Activated B cell treated with CpG ODN at 0.5 μM for 24 hours (primary cell): ENCODE measurements at regions not wholly inside any gene's neighbourhood (a gene's known extent, or its start where the extent isn't known, plus 50 kb on each side); places are given as distances from the start of the nearest gene placed in this dataset.

Experiments
- ATAC-seq: fragments of 200-7000 bp; cut with Tn5 transposase; one replicate; pipeline ENCODE4 v1.10.0; 2021; ENCODE audit warnings: low read depth, mild to moderate bottlenecking, moderate library complexity
- CTCF ChIA-PET: fragments of 350-600 bp; sonication (Branson Sonifier 250); formaldehyde crosslinking; loops from one replicate; lab custom pipeline; 2021; ENCODE audit warnings: antibody characterized with exemption; lab: Charles Lee
- POLR2A ChIA-PET: fragments of 350-600 bp; sonication (Branson Sonifier 250); formaldehyde crosslinking; loops from one replicate; lab custom pipeline; 2021; ENCODE audit warnings: antibody characterized with exemption; lab: Charles Lee
- DNase-seq: peaks from one replicate; pipeline ENCODE4 v3.0.0; 2022
- H3K27ac Mint-ChIP-seq: one replicate; pipeline ENCODE4 v1.8.0; 2020; ENCODE audit warnings: mixed read lengths
- H3K27me3 Mint-ChIP-seq: one replicate; pipeline ENCODE4 v1.8.0; 2021; ENCODE audit warnings: mixed read lengths
- H3K36me3 Mint-ChIP-seq: one replicate; pipeline ENCODE4 v1.8.0; 2021; ENCODE audit warnings: low read depth, mixed read lengths
- H3K4me1 Mint-ChIP-seq: one replicate; pipeline ENCODE4 v1.8.0; 2021; ENCODE audit warnings: mixed read lengths
- H3K4me3 Mint-ChIP-seq: one replicate; pipeline ENCODE4 v1.8.0; 2020; ENCODE audit warnings: mild to moderate bottlenecking, mixed read lengths
- H3K9me3 Mint-ChIP-seq: one replicate; pipeline ENCODE4 v1.8.0; 2020; ENCODE audit warnings: mixed read lengths
- CTCF ChIP-seq: fragments of 200-600 bp; IDR thresholded peaks from one replicate; pipeline ENCODE4 v1.8.0; 2022; ENCODE audit warnings: antibody characterized with exemption, mild to moderate bottlenecking
- intact Hi-C: fragments of 100-400 bp; cut with micrococcal nuclease; formaldehyde crosslinking; loops from one replicate; pipeline ENCODE4 v1.15.1; 2024

GRCh38 chr15:68492855-68493254 lies 60.9 kb upstream of the ITGA11 start:
- Mint-ChIP-seq H3K27ac (no peak overlapping the region), H3K4me3 (no peak overlapping the region), H3K27me3 (peaks cover 18% of the 10 kb centered on the region), H3K9me3 (no peaks in the 10 kb centered on the region), H3K4me1 (no peaks in the 10 kb centered on the region), H3K36me3 (no peaks in the 10 kb centered on the region)
- no peak for TF ChIP-seq CTCF
- no peak for DNase-seq
- intact Hi-C loops, result no loop called here
- ChIA-PET CTCF (no interaction called here), POLR2A (no interaction called here)
- ATAC-seq, result no peak

GRCh38 chr15:68493629-68494028 lies 61.7 kb upstream of the ITGA11 start:
- ChIA-PET CTCF (no interaction called here), POLR2A (no interaction called here)
- Mint-ChIP-seq H3K36me3 (no peaks in the 10 kb centered on the region), H3K27ac (no peak overlapping the region), H3K27me3 (peaks cover 18% of the 10 kb centered on the region), H3K9me3 (no peaks in the 10 kb centered on the region), H3K4me1 (no peaks in the 10 kb centered on the region), H3K4me3 (no peak overlapping the region)
- ATAC-seq (no peak), DNase-seq (no peak)
- no peak for TF ChIP-seq CTCF
- intact Hi-C loops, result no loop called here

- POLR2A ChIA-PET, result no interaction called here
- no peaks in the 10 kb centered on the region for H3K9me3 Mint-ChIP-seq
Observed at GRCh38 chr15:68494573-68495110, 62.7 kb upstream of the ITGA11 start.

GRCh38 chr15:68495221-68495950 lies 63.4 kb upstream of the ITGA11 start:
- no peaks in the 10 kb centered on the region for H3K36me3 Mint-ChIP-seq

More at GRCh38 chr15:68494573-68495110, 62.7 kb upstream of the ITGA11 start:
- H3K27me3 Mint-ChIP-seq, result peaks cover 18% of the 10 kb centered on the region
- CTCF ChIA-PET, result no interaction called here
- no peak overlapping the region for H3K27ac Mint-ChIP-seq
- no peaks in the 10 kb centered on the region for H3K36me3 Mint-ChIP-seq
- no peak for TF ChIP-seq CTCF
- no peak overlapping the region for H3K4me3 Mint-ChIP-seq
- ATAC-seq (no peak), DNase-seq (no peak)
- intact Hi-C loops, result no loop called here
- no peaks in the 10 kb centered on the region for H3K4me1 Mint-ChIP-seq

More at GRCh38 chr15:68495221-68495950, 63.4 kb upstream of the ITGA11 start:
- TF ChIP-seq CTCF, result no peak
- H3K4me1 Mint-ChIP-seq, result no peaks in the 10 kb centered on the region
- no peak for DNase-seq
- intact Hi-C loops, result no loop called here
- no peaks in the 10 kb centered on the region for H3K9me3 Mint-ChIP-seq
- ChIA-PET POLR2A (no interaction called here), CTCF (no interaction called here)
- H3K4me3 Mint-ChIP-seq, result no peak overlapping the region
- ATAC-seq, result no peak
- H3K27me3 Mint-ChIP-seq, result peaks cover 18% of the 10 kb centered on the region
- H3K27ac Mint-ChIP-seq, result no peak overlapping the region
